ENCODE measurements at regions not wholly inside any gene's neighbourhood (a gene's known extent, or its start where the extent isn't known, plus 50 kb on each side); places are given as distances from the start of the nearest gene placed in this dataset.

DNA sequence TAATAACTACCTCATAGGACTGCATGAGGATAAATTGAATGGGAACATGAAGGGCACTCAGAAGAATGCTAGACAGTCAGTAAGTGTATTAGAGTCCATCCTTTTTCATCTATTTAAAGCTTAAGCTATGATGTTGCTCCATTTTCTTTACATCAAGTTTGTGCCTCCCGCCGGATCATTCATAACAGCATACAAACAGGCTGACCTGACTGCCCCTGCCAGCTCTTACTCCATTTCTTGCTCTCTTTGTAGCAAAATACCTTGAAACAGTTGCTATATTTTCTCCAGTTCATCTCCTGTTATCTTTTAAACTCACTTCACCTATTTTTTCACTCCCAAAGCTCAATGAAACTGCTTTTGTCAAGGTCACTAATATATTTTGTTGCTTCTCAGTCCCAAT lies 315.6 kb upstream of the ALCAM start:
- Mint-ChIP-seq H3K4me1 (no peaks in the 10 kb centered on the region), H3K4me3 (no peak overlapping the region), H3K27ac (no peak overlapping the region), H3K27me3 (ENCODE audit: low read depth in 2 of 2) (no peaks in the 10 kb centered on the region), H3K9me3 (peaks cover 3 to 11% of the 10 kb centered on the region in 2 donors), H3K36me3 (no peaks in the 10 kb centered on the region)
- TF ChIP-seq, protein P1, sequence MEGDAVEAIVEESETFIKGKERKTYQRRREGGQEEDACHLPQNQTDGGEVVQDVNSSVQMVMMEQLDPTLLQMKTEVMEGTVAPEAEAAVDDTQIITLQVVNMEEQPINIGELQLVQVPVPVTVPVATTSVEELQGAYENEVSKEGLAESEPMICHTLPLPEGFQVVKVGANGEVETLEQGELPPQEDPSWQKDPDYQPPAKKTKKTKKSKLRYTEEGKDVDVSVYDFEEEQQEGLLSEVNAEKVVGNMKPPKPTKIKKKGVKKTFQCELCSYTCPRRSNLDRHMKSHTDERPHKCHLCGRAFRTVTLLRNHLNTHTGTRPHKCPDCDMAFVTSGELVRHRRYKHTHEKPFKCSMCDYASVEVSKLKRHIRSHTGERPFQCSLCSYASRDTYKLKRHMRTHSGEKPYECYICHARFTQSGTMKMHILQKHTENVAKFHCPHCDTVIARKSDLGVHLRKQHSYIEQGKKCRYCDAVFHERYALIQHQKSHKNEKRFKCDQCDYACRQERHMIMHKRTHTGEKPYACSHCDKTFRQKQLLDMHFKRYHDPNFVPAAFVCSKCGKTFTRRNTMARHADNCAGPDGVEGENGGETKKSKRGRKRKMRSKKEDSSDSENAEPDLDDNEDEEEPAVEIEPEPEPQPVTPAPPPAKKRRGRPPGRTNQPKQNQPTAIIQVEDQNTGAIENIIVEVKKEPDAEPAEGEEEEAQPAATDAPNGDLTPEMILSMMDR (IDR thresholded peaks at IDR 0.05) = no peak
- H3K4me3 ChIP-seq (ENCODE audit: low read length) = no peak overlapping the region
- H3K27ac ChIP-seq (ENCODE audit: low read length) = no peak overlapping the region
- H3K4me1 ChIP-seq (ENCODE audit: control insufficient read depth, insufficient read depth, low read length) = no peaks in the 10 kb centered on the region
- H3K36me3 ChIP-seq (ENCODE audit: control insufficient read depth, insufficient read depth, low read length) = no peaks in the 10 kb centered on the region
- WGBS (ENCODE audit: insufficient coverage) = 99% methylated on average over 2 of the region's 2 CpGs
- no peaks in the 10 kb centered on the region for H3K9me3 ChIP-seq (ENCODE audit: control insufficient read depth, insufficient read depth, low read length)
- intact Hi-C loops (cut with micrococcal nuclease) = no loop called here
- H3K27me3 ChIP-seq (ENCODE audit: control insufficient read depth, insufficient read depth, low read length) = no peaks in the 10 kb centered on the region
- ATAC-seq (no peak), DNase-seq (no peak)

DNA sequence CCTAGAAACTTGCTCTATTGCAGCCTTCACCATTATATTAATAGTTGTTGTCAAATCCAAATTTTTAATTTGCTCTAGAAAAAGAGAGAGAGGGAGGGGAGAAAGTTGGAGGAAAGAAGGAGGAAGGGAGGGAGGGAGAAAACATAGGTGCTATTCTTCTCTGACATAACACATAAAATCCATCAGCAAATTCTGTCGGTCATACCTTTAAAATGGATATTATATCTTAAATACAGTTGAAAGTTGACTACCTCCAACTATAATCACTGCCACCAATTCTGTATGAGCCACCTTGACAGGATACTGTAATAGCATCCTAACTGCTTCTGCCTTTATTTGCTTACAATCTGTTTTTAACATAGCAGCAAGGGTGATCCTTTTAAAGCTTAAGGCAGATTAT lies 314.7 kb upstream of the ALCAM start:
- no peak overlapping the region for H3K4me3 ChIP-seq (ENCODE audit: low read length)
- Mint-ChIP-seq H3K9me3 (peaks cover 2 to 11% of the 10 kb centered on the region in 2 donors), H3K4me3 (no peak overlapping the region), H3K27ac (no peak overlapping the region), H3K36me3 (no peaks in the 10 kb centered on the region), H3K4me1 (no peaks in the 10 kb centered on the region), H3K27me3 (ENCODE audit: low read depth in 2 of 2) (no peaks in the 10 kb centered on the region)
- H3K36me3 ChIP-seq (ENCODE audit: control insufficient read depth, insufficient read depth, low read length) = no peaks in the 10 kb centered on the region
- no peak for DNase-seq
- no CpG with 5 or more reads among the region's 1 CpG for WGBS (ENCODE audit: insufficient coverage)
- H3K27me3 ChIP-seq (ENCODE audit: control insufficient read depth, insufficient read depth, low read length) = no peaks in the 10 kb centered on the region
- TF ChIP-seq, protein P1 (IDR thresholded peaks at IDR 0.05) = no peak
- H3K27ac ChIP-seq (ENCODE audit: low read length) = no peak overlapping the region
- no peaks in the 10 kb centered on the region for H3K4me1 ChIP-seq (ENCODE audit: control insufficient read depth, insufficient read depth, low read length)
- H3K9me3 ChIP-seq (ENCODE audit: control insufficient read depth, insufficient read depth, low read length) = no peaks in the 10 kb centered on the region
- no peak for ATAC-seq
- intact Hi-C loops (cut with micrococcal nuclease) = no loop called here

DNA sequence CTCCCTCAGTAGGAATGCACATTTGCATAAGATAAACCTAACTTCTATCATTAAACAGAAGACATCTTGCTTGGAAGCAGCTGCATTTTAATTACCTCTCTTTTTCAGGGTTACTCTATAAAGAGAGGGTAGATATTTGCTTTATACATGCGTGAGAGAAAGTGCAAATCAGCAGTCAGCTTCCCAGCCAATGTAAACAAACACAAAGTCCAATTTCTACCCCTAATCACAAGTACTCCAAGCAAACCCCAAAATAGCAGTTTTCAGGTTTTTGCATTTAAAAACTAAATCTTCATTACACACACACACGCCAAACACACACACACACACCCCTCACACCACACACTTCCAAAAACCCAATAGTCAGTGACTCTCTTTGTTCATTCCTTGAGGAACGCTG lies 303.9 kb upstream of the ALCAM start:
- intact Hi-C loops (cut with micrococcal nuclease) = no loop called here
- Histone ChIP-seq H3K4me3 (ENCODE audit: low read length) (no peak overlapping the region), H3K9me3 (ENCODE audit: control insufficient read depth, insufficient read depth, low read length) (peaks cover 3% of the 10 kb centered on the region), H3K36me3 (ENCODE audit: control insufficient read depth, insufficient read depth, low read length) (no peaks in the 10 kb centered on the region), H3K27ac (ENCODE audit: low read length) (no peak overlapping the region), H3K4me1 (ENCODE audit: control insufficient read depth, insufficient read depth, low read length) (no peaks in the 10 kb centered on the region), H3K27me3 (ENCODE audit: control insufficient read depth, insufficient read depth, low read length) (no peaks in the 10 kb centered on the region)
- peaks cover 7% of the 10 kb centered on the region for H3K36me3 Mint-ChIP-seq
- H3K4me3 Mint-ChIP-seq = no peak overlapping the region
- H3K27ac Mint-ChIP-seq = no peak overlapping the region
- ATAC-seq (no peak), DNase-seq (no peak)
- peaks cover 16 to 20% of the 10 kb centered on the region in 2 donors for H3K9me3 Mint-ChIP-seq
- H3K27me3 Mint-ChIP-seq (ENCODE audit: low read depth in 2 of 2) = no peaks in the 10 kb centered on the region
- 57% methylated on average over 2 of the region's 3 CpGs for WGBS (ENCODE audit: insufficient coverage)
- no peaks in the 10 kb centered on the region for H3K4me1 Mint-ChIP-seq
- TF ChIP-seq, protein P1 (IDR thresholded peaks at IDR 0.05) = no peak
